Peyer's patch (tissue), 4 donors: ENCODE measurements at regions not wholly inside any gene's neighbourhood (a gene's known extent, or its start where the extent isn't known, plus 50 kb on each side); places are given as distances from the start of the nearest gene placed in this dataset.

ENCODE experiments used
- DNase-seq, 3 donors: peaks; one replicate each; pipeline ENCODE4 v3.0.0-alpha.2; 2017 to 2019
- H3K27ac ChIP-seq, 4 donors: fragments of 200-600 bp; sonication (generic); one replicate each; pipeline ENCODE4 v1.5.1; 2016 to 2019
- H3K27me3 ChIP-seq, 2 donors: fragments of 200-600 bp; sonication (generic); one replicate each; pipeline ENCODE4 v1.5.1; 2019
- H3K36me3 ChIP-seq, 3 donors: fragments of 200-600 bp; sonication (generic); one replicate each; pipeline ENCODE4 v1.5.1; 2016 to 2019
- H3K4me1 ChIP-seq, 4 donors: fragments of 200-600 bp; sonication (generic); one replicate each; pipeline ENCODE4 v1.5.1; 2016 to 2019
- H3K4me3 ChIP-seq, 4 donors: fragments of 200-600 bp; sonication (generic); 1 replicate in 3 of 4; 2 replicates in 1 of 4; pipeline ENCODE4 v1.5.1; 2016 to 2019; ENCODE audit warnings: mild to moderate bottlenecking in 1 of 4
- H3K9me3 ChIP-seq, 4 donors: fragments of 200-600 bp; sonication (generic); one replicate each; pipeline ENCODE4 v1.5.1; 2016 to 2019; ENCODE audit warnings: mild to moderate bottlenecking in 1 of 4
- POLR2A ChIP-seq, 2 donors: fragments of 450-650 bp; IDR thresholded peaks; one replicate each; pipeline ENCODE4 v1.5.1; 2017; ENCODE audit warnings: antibody characterized with exemption in 2 of 2, mild to moderate bottlenecking in 2 of 2, moderate library complexity in 2 of 2
- TF ChIP-seq, protein P1 (sequence below), 6 experiments: fragments of 450-650 bp in 4 of 6; fragments of 200-600 bp in 2 of 6; sonication (generic) in 1 of 6; IDR thresholded peaks; one replicate each; pipeline ENCODE4 v1.5.1; 2017 to 2019; ENCODE audit warnings: antibody characterized with exemption in 6 of 6, mild to moderate bottlenecking in 3 of 6, moderate library complexity in 1 of 6

DNA sequence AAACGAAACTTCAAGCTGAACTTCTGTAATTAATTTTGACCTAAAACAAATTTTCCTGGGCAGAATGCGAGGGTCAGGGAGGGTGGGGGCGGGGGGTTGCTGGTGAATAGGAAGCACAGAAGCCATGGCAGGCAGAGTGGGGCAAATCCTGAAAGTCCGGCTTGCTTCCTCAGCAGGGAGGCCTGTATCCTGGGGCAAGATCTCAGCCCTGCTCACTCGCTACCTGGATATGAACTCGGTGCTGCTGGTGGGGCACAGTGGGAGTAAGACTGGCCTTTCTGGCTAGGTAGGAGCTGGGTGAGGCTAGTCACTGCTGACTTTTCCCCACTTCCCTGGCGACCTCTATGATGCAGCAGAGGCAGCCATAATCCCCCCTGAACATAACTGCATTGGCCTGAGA, 168.9 kb upstream of the CHORDC1 start:
- no peak overlapping the region for H3K27ac ChIP-seq
- H3K9me3 ChIP-seq = no peaks in the 10 kb centered on the region
- no peaks in the 10 kb centered on the region for H3K27me3 ChIP-seq
- TF ChIP-seq, protein P1, sequence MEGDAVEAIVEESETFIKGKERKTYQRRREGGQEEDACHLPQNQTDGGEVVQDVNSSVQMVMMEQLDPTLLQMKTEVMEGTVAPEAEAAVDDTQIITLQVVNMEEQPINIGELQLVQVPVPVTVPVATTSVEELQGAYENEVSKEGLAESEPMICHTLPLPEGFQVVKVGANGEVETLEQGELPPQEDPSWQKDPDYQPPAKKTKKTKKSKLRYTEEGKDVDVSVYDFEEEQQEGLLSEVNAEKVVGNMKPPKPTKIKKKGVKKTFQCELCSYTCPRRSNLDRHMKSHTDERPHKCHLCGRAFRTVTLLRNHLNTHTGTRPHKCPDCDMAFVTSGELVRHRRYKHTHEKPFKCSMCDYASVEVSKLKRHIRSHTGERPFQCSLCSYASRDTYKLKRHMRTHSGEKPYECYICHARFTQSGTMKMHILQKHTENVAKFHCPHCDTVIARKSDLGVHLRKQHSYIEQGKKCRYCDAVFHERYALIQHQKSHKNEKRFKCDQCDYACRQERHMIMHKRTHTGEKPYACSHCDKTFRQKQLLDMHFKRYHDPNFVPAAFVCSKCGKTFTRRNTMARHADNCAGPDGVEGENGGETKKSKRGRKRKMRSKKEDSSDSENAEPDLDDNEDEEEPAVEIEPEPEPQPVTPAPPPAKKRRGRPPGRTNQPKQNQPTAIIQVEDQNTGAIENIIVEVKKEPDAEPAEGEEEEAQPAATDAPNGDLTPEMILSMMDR (IDR thresholded peaks at IDR 0.05) = no peak
- no peak for TF ChIP-seq POLR2A (IDR thresholded peaks at IDR 0.05)
- H3K4me1 ChIP-seq = no peaks in the 10 kb centered on the region
- no peak for DNase-seq
- no peak overlapping the region for H3K4me3 ChIP-seq
- no peaks in the 10 kb centered on the region for H3K36me3 ChIP-seq

DNA sequence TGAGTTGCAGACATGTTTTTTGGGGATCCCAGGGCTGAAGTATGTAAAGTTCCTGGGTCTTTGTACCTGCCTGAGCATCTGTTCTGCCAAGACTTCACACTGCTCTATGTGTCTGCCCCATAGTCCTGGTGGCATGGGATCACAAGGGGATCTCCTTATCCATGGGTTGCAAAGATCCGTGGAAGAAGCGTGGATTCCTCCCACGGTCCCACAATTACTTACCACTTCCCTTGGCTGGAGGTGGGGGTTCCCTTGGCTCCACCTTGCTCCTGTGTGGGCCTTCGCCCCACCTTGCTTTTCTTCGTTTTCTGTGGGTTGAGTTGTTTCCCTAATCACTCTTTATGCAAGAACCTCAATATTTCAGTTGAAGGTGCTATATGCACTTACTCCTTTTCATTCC, 157.4 kb upstream of the CHORDC1 start:
- TF ChIP-seq, protein P1 (IDR thresholded peaks at IDR 0.05) = no peak
- no peak for TF ChIP-seq POLR2A (IDR thresholded peaks at IDR 0.05)
- no peaks in the 10 kb centered on the region for H3K27me3 ChIP-seq
- no peaks in the 10 kb centered on the region for H3K9me3 ChIP-seq
- no peaks in the 10 kb centered on the region for H3K36me3 ChIP-seq
- no peak for DNase-seq
- H3K4me3 ChIP-seq = no peak overlapping the region
- no peak overlapping the region for H3K27ac ChIP-seq
- H3K4me1 ChIP-seq = no peaks in the 10 kb centered on the region

DNA sequence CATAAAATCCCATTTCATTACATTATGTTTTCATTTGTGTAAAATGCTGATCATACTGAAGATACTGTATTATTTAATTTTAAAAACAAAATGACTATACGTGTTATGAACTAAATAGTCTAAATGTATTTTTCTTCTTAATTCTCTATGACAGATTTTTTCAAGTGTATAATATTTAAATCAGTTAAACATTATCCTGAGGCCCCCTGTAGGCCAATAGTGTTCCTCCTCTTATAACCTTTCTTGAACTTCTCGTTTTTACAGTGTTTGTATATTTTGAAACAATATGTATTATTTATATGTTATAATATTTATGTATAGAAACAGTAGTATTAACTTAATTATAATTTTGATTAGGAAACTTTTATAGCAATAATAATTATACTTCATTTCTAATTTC, 151.1 kb upstream of the CHORDC1 start:
- Histone ChIP-seq H3K4me1 (no peaks in the 10 kb centered on the region), H3K27me3 (no peaks in the 10 kb centered on the region), H3K9me3 (no peaks in the 10 kb centered on the region), H3K27ac (no peak overlapping the region), H3K36me3 (no peaks in the 10 kb centered on the region), H3K4me3 (no peak overlapping the region)
- TF ChIP-seq, protein P1 (IDR thresholded peaks at IDR 0.05) = no peak
- no peak for TF ChIP-seq POLR2A (IDR thresholded peaks at IDR 0.05)
- DNase-seq = no peak

DNA sequence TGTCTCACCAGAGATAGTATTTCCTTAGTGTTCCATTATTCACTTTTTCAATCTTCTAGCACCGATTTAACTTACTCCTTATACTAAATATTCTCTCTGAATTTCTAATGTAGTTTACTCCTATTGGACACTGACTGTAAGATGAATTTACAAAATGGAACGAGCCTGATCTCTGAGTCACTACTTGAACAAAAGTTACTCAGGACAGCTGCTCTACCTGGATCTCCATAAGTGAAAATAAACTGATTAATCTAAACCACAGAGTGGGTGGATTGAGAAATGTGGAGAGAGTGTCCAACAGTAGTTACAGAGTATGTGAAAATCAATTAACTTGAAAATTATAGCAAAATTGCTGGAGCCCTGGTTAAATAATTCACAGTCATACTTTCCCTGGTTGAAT, 141.7 kb upstream of the CHORDC1 start:
- DNase-seq = no peak
- H3K36me3 ChIP-seq = no peaks in the 10 kb centered on the region
- H3K4me1 ChIP-seq = no peaks in the 10 kb centered on the region
- H3K27ac ChIP-seq = no peak overlapping the region
- H3K27me3 ChIP-seq = no peaks in the 10 kb centered on the region
- H3K4me3 ChIP-seq = no peak overlapping the region
- TF ChIP-seq POLR2A (IDR thresholded peaks at IDR 0.05) = no peak
- TF ChIP-seq, protein P1 (IDR thresholded peaks at IDR 0.05) = no peak
- H3K9me3 ChIP-seq = no peaks in the 10 kb centered on the region

DNA sequence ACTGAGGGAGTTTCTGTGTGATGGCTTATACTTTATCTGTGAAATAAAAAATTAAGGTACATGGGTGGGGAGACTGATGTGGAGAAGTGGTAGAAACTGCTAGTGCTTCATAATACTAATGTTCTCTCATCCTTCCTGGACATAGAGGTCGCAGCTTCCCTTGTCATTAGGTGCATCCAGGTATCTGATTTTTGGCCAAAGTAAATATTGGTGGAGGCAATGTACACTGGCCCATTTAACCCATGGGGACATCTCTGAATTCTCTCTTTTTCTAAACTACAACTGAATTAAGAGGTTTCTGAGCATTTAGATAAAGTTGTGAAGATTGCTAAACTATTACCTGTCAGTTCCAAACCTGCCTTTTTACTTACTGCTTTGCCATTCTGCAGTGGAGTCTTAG, 140.9 kb upstream of the CHORDC1 start:
- no peak overlapping the region for H3K27ac ChIP-seq
- DNase-seq = no peak

More for the DNA sequence above, 140.9 kb upstream of the CHORDC1 start:
- no peaks in the 10 kb centered on the region for H3K9me3 ChIP-seq
- no peaks in the 10 kb centered on the region for H3K27me3 ChIP-seq
- no peaks in the 10 kb centered on the region for H3K4me1 ChIP-seq
- H3K4me3 ChIP-seq = no peak overlapping the region
- no peak for TF ChIP-seq POLR2A (IDR thresholded peaks at IDR 0.05)
- TF ChIP-seq, protein P1 (IDR thresholded peaks at IDR 0.05) = no peak
- no peaks in the 10 kb centered on the region for H3K36me3 ChIP-seq
